ENCODE measurements at regions not wholly inside any gene's neighbourhood (a gene's known extent, or its start where the extent isn't known, plus 50 kb on each side); places are given as distances from the start of the nearest gene placed in this dataset.

DNA sequence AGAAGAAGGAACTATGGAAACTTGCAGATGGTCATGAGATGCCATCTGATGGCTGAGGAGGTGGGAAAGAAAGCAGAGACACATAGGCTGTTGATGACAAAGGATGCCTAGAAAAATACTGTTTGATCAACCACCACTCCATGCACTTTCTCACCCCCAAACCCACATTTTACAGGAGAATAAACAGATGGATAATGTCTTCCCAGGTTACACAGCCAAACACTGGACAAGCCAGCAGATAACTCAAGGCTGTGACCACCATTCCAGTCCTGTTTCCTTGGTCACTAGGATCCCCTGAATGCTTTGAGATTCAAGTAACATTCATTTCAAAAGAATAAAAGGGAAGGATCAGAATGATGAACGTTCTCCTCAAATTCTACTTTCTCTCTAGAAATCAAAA lies 733.0 kb upstream of the SOX11 start:
- TF ChIP-seq TAF1 (IDR thresholded peaks at IDR 0.05; ENCODE audit: borderline replicate concordance, insufficient read depth, low read length) = no peak
- TF ChIP-seq POLR2AphosphoS5 (IDR thresholded peaks at IDR 0.05; ENCODE audit: low read depth, low read length) = no peak
- no peak for TF ChIP-seq REST (IDR thresholded peaks at IDR 0.05; ENCODE audit: insufficient read depth in 1 of 2, low read depth in 2 of 2, low read length in 2 of 2)
